Endodermal cell (in vitro differentiated cells): ENCODE measurements at regions not wholly inside any gene's neighbourhood (a gene's known extent, or its start where the extent isn't known, plus 50 kb on each side); places are given as distances from the start of the nearest gene placed in this dataset.
"Not testable (repeated sequence)": the region's sequence is repeated elsewhere in the genome, so short reads cannot be mapped to it uniquely, and the experiment has no call there.

Experiments
- DNase-seq: peaks from one replicate; pipeline ENCODE4 v3.0.0-alpha.2; 2017
- H3K27ac ChIP-seq: 2 replicates; pipeline ENCODE4 v1.5.1; 2013; ENCODE audit warnings: mild to moderate bottlenecking, low read depth, low read length, moderate library complexity
- H3K27me3 ChIP-seq: 2 replicates; pipeline ENCODE4 v1.6.1; 2013; ENCODE audit warnings: mild to moderate bottlenecking, low read length, moderate library complexity; ENCODE audit not compliant: insufficient read depth, control insufficient read depth, poor library complexity, severe bottlenecking
- H3K36me3 ChIP-seq: 2 replicates; pipeline ENCODE4 v1.7.0; 2013; ENCODE audit warnings: mild to moderate bottlenecking, low read length, moderate library complexity; ENCODE audit not compliant: control insufficient read depth, insufficient read depth
- H3K4me1 ChIP-seq: one replicate; pipeline ENCODE4 v1.7.0; 2013; ENCODE audit warnings: low read length; ENCODE audit not compliant: control insufficient read depth, insufficient read depth
- H3K4me3 ChIP-seq: 2 replicates; pipeline ENCODE4 v1.5.1; 2013; ENCODE audit warnings: mild to moderate bottlenecking, low read length, moderate library complexity
- H3K9ac ChIP-seq: 2 replicates; pipeline ENCODE4 v1.6.1; 2013; ENCODE audit warnings: mild to moderate bottlenecking, low read length, moderate library complexity; ENCODE audit not compliant: poor library complexity, severe bottlenecking; ENCODE audit errors: extremely low read depth
- H3K9me3 ChIP-seq: 2 replicates; pipeline ENCODE4 v1.6.1; 2013; ENCODE audit warnings: mild to moderate bottlenecking, low read length, moderate library complexity; ENCODE audit not compliant: control insufficient read depth
- H3K27ac Mint-ChIP-seq: 2 replicates; pipeline ENCODE4 v1.8.0; 2020; ENCODE audit warnings: mixed read lengths
- H3K27me3 Mint-ChIP-seq: 2 replicates; pipeline ENCODE4 v1.8.0; 2021; ENCODE audit warnings: mild to moderate bottlenecking, mixed read lengths; ENCODE audit not compliant: insufficient read depth
- H3K36me3 Mint-ChIP-seq: 2 replicates; pipeline ENCODE4 v1.8.0; 2020; ENCODE audit warnings: low read depth, mixed read lengths
- H3K4me1 Mint-ChIP-seq: 2 replicates; pipeline ENCODE4 v1.8.0; 2020; ENCODE audit warnings: mixed read lengths
- H3K4me3 Mint-ChIP-seq: 2 replicates; pipeline ENCODE4 v1.8.0; 2020; ENCODE audit warnings: mild to moderate bottlenecking, moderate library complexity, mixed read lengths
- H3K9me3 Mint-ChIP-seq: 2 replicates; pipeline ENCODE4 v1.8.0; 2020; ENCODE audit warnings: mild to moderate bottlenecking, mixed read lengths
- CTCF ChIP-seq: fragments of 200-600 bp; sonication (generic); conservative IDR thresholded peaks from 2 replicates; pipeline ENCODE4 v1.5.0; 2021; ENCODE audit warnings: antibody characterized with exemption, mild to moderate bottlenecking
- WGBS, 2 experiments: methylation state at CpG; one replicate each; pipeline versions ENCODE4 v1.1.5 to v1.1.7; 2013; ENCODE audit warnings: missing lambda C conversion rate in 2 of 2, mixed read lengths in 1 of 2; ENCODE audit not compliant: insufficient coverage in 1 of 2, insufficient read length in 1 of 2; 5-methylcytosine and 5-hydroxymethylcytosine counted together

DNA sequence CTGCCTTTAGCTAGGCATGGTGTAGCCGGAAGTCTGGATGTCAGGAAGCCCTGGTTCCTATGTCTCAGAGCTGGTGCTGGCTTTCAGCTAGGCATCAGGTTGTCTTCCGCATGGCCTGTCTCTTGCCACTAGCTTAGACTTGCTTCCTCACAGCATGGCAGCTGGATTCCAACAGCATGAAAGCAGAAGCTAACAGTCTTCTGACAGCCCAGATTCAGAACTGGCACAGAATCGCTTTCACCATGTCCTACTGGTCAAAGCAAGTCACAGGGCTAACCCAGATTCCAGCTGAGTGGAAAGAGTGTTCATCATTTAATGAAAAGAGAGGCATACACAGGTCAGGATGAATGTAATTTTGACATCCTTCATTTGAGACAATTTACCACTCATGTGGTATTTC lies 1050.5 kb downstream of the ROBO2 start:
- no peaks in the 10 kb centered on the region for H3K27me3 Mint-ChIP-seq
- Histone ChIP-seq H3K9me3 (peaks cover 38% of the 10 kb centered on the region), H3K27me3 (no peaks in the 10 kb centered on the region), H3K36me3 (no peaks in the 10 kb centered on the region), H3K9ac (no peak overlapping the region), H3K4me3 (no peak overlapping the region), H3K4me1 (peaks cover 3% of the 10 kb centered on the region), H3K27ac (no peak overlapping the region)
- WGBS, 2 experiments = 89 to 95% methylated on average over 3 of the region's 3 CpGs
- no peak overlapping the region for H3K4me3 Mint-ChIP-seq
- no peak for TF ChIP-seq CTCF
- H3K27ac Mint-ChIP-seq = no peak overlapping the region
- no peak for DNase-seq
- peaks cover 20% of the 10 kb centered on the region for H3K9me3 Mint-ChIP-seq
- H3K36me3 Mint-ChIP-seq = peaks cover 6% of the 10 kb centered on the region
- H3K4me1 Mint-ChIP-seq = no peaks in the 10 kb centered on the region

- no peak for DNase-seq
- no peaks in the 10 kb centered on the region for H3K4me1 Mint-ChIP-seq
- H3K9me3 Mint-ChIP-seq = peaks cover 16% of the 10 kb centered on the region
- Histone ChIP-seq H3K9ac (no peak overlapping the region), H3K4me3 (peak overlapping the region; percentile 61), H3K27me3 (no peaks in the 10 kb centered on the region), H3K4me1 (peaks cover 3% of the 10 kb centered on the region), H3K36me3 (no peaks in the 10 kb centered on the region), H3K27ac (no peak overlapping the region), H3K9me3 (peaks cover 31% of the 10 kb centered on the region)
- TF ChIP-seq CTCF = no peak
- H3K27me3 Mint-ChIP-seq = no peaks in the 10 kb centered on the region
- WGBS, 2 experiments = 78% methylated on average over 2 of the region's 2 CpGs; no CpG with 5 or more reads in 1 of the 2 experiments
- peaks cover 3% of the 10 kb centered on the region for H3K36me3 Mint-ChIP-seq
- no peak overlapping the region for H3K27ac Mint-ChIP-seq
- no peak overlapping the region for H3K4me3 Mint-ChIP-seq
These were observed 1051.7 kb downstream of the ROBO2 start for GRCh38 chr3:78091478-78092119.

DNA sequence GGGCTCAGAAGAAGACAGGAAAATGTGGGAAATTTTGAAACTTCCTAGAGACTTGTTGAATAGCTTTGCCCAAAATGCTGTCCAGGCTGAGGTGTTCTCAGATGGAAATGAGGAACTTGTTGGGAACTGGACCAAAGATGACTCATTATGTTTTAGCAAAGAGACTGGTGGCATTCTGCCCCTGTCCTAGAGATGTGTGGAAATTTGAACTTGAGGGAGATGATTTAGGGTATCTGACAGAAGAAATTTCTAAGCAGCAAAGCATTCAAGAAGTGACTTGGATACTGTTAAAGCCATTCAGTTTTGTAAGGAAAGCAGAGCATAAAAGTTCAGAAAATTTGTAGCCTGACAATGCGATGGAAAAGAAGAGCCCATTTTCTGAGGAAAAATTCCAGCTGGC lies 1052.7 kb downstream of the ROBO2 start:
- H3K36me3 Mint-ChIP-seq, H3K27me3 Mint-ChIP-seq, H3K4me3 ChIP-seq, H3K27ac ChIP-seq, H3K4me1 ChIP-seq, H3K9ac ChIP-seq, DNase-seq, H3K4me1 Mint-ChIP-seq, H3K27ac Mint-ChIP-seq, H3K4me3 Mint-ChIP-seq, H3K36me3 ChIP-seq, H3K27me3 ChIP-seq: not testable (repeated sequence)
- WGBS, 2 experiments = 99 to 100% methylated on average over 1 of the region's 1 CpG
- peaks cover 16% of the 10 kb centered on the region for H3K9me3 Mint-ChIP-seq
- H3K9me3 ChIP-seq = peaks cover 31% of the 10 kb centered on the region
